ENCODE measurements at regions not wholly inside any gene's neighbourhood (a gene's known extent, or its start where the extent isn't known, plus 50 kb on each side); places are given as distances from the start of the nearest gene placed in this dataset.

DNA sequence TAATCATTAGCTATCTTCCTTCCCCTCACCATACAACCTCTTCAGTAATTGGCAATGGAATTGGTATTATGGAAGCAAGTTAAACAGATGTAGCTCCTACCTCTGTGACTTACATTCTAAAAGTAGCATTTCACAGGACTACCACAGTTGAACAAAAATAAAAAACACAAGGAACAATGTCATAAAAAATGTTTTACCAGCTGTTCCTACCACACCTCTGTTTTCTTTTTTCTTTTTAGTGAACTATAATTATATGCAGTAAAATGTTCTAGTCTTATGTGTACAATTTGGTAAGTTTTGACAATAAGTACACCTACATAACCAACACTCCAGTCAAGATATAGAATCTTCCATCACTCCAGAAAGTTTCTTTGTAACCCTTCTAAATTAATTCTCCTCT, 54.1 kb upstream of the GEMIN8 start:
- ChIA-PET POLR2A (no interaction called here), CTCF (no interaction called here)
- H3K4me1 Mint-ChIP-seq: no peaks in the 10 kb centered on the region
- no peaks in the 10 kb centered on the region for H3K36me3 ChIP-seq (ENCODE audit: control insufficient read depth in 2 of 2, extremely low read depth in 1 of 2, insufficient read depth in 1 of 2, low read length in 1 of 2)
- H3K4me3 Mint-ChIP-seq: no peak overlapping the region
- H3K27me3 Mint-ChIP-seq: peaks cover 9 to 34% of the 10 kb centered on the region in 2 donors
- H3K27ac ChIP-seq (ENCODE audit: low read length): no peak overlapping the region
- H3K9me3 Mint-ChIP-seq: no peaks in the 10 kb centered on the region
- H3K4me3 ChIP-seq (ENCODE audit: control insufficient read depth in 1 of 2, extremely low read depth in 1 of 2, low read length in 1 of 2): no peak overlapping the region
- H3K4me1 ChIP-seq (ENCODE audit: control insufficient read depth in 1 of 2, extremely low read depth in 1 of 2, insufficient read depth in 2 of 2, low read length in 2 of 2): no peaks in the 10 kb centered on the region
- no peaks in the 10 kb centered on the region for H3K27me3 ChIP-seq (replicated peaks in 1 of 2; ENCODE audit: control insufficient read depth in 2 of 2, extremely low read depth in 1 of 2, insufficient read depth in 2 of 2, low read length in 1 of 2)
- H3K36me3 Mint-ChIP-seq: no peaks in the 10 kb centered on the region
- ATAC-seq (replicated peaks in 1 of 4) (no peak), DNase-seq (no peak)
- no peaks in the 10 kb centered on the region for H3K9me3 ChIP-seq
- H3K27ac Mint-ChIP-seq: no peak overlapping the region

DNA sequence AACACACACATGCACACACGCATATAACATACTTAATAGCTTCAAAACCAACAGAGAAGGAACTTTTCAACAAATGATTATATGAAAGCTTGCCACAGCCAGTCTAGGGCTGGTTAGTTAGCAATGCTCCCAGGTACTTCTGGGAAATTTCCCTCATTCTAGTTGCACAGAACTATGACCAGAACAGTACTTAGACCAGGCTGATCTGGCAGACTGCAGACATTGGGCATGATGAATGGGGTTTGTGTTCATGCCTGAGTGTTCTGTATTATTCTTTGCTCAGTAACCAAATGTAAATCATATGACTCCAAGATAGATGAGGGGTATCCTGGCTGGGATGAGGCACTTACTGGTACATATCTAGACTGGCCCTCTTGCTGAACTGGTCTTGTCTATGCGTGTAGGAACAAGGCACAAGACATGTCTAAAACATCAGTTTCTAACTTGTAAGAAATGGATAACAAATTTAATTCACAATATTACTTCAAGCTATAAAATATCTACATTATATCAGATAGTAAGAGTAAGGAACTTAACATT, 50.3 kb upstream of the GEMIN8 start:
- no peaks in the 10 kb centered on the region for H3K4me1 Mint-ChIP-seq
- no peak overlapping the region for H3K27ac Mint-ChIP-seq
- ChIA-PET CTCF (no interaction called here), POLR2A (no interaction called here)
- H3K36me3 Mint-ChIP-seq: no peaks in the 10 kb centered on the region
- no peak overlapping the region for H3K4me3 ChIP-seq (ENCODE audit: control insufficient read depth in 1 of 2, extremely low read depth in 1 of 2, low read length in 1 of 2)
- ATAC-seq (replicated peaks in 1 of 4) (no peak), DNase-seq (no peak)
- H3K36me3 ChIP-seq (ENCODE audit: control insufficient read depth in 2 of 2, extremely low read depth in 1 of 2, insufficient read depth in 1 of 2, low read length in 1 of 2): no peaks in the 10 kb centered on the region
- peaks cover 4 to 39% of the 10 kb centered on the region in 2 donors for H3K27me3 Mint-ChIP-seq
- H3K4me3 Mint-ChIP-seq: no peak overlapping the region
- H3K27me3 ChIP-seq (replicated peaks in 1 of 2; ENCODE audit: control insufficient read depth in 2 of 2, extremely low read depth in 1 of 2, insufficient read depth in 2 of 2, low read length in 1 of 2): peaks cover 0 to 2% of the 10 kb centered on the region in 2 experiments
- H3K4me1 ChIP-seq (ENCODE audit: control insufficient read depth in 1 of 2, extremely low read depth in 1 of 2, insufficient read depth in 2 of 2, low read length in 2 of 2): no peaks in the 10 kb centered on the region
- no peak overlapping the region for H3K27ac ChIP-seq (ENCODE audit: low read length)
- no peaks in the 10 kb centered on the region for H3K9me3 Mint-ChIP-seq
- H3K9me3 ChIP-seq: no peaks in the 10 kb centered on the region
- no CpG with 5 or more reads among the region's 2 CpGs for WGBS (ENCODE audit: insufficient coverage)

All from T-cell (primary cell).